GM19043 (cell line): ENCODE measurements at regions not wholly inside any gene's neighbourhood (a gene's known extent, or its start where the extent isn't known, plus 50 kb on each side); places are given as distances from the start of the nearest gene placed in this dataset.

Experiments used
- ATAC-seq: cut with Tn5 transposase; IDR thresholded peaks from one replicate; pipeline ENCODE4 v1.9.1; 2021; ENCODE audit warnings: low read depth; ENCODE audit not compliant: unreplicated experiment

- no peak for ATAC-seq
Measured at GRCh38 chr6:95240514-95240913, 336.8 kb upstream of the MANEA start.

- ATAC-seq, result no peak
Measured at GRCh38 chr6:95242560-95242959, 334.8 kb upstream of the MANEA start.

- ATAC-seq, result no peak
Measured at GRCh38 chr6:95243053-95243452, 334.3 kb upstream of the MANEA start.

GRCh38 chr6:95244751-95245150 is 332.6 kb upstream of the MANEA start:
- ATAC-seq, result no peak

GRCh38 chr6:95248499-95248898 is 328.8 kb upstream of the MANEA start:
- ATAC-seq, result no peak

- no peak for ATAC-seq
Measured at GRCh38 chr6:95249175-95249574, 328.2 kb upstream of the MANEA start.

- ATAC-seq, result no peak
Measured at GRCh38 chr6:95249661-95250060, 327.7 kb upstream of the MANEA start.

GRCh38 chr6:95263840-95264239 is 313.5 kb upstream of the MANEA start:
- ATAC-seq, result no peak

- no peak for ATAC-seq
Measured at GRCh38 chr6:95266537-95267258, 310.6 kb upstream of the MANEA start.

GRCh38 chr6:95274686-95275235 is 302.6 kb upstream of the MANEA start:
- ATAC-seq, result no peak

GRCh38 chr6:95279616-95280015 is 297.7 kb upstream of the MANEA start:
- no peak for ATAC-seq

- ATAC-seq, result no peak
Measured at GRCh38 chr6:95280686-95281273, 296.6 kb upstream of the MANEA start.

- no peak for ATAC-seq
Measured at GRCh38 chr6:95285881-95286280, 291.5 kb upstream of the MANEA start.

- no peak for ATAC-seq
Measured at GRCh38 chr6:95286874-95287273, 290.5 kb upstream of the MANEA start.

- ATAC-seq, result no peak
Measured at GRCh38 chr6:95288251-95288650, 289.1 kb upstream of the MANEA start.

- ATAC-seq, result no peak
Measured at GRCh38 chr6:95292011-95292410, 285.3 kb upstream of the MANEA start.

GRCh38 chr6:95293257-95293656 is 284.1 kb upstream of the MANEA start:
- ATAC-seq, result no peak

GRCh38 chr6:95294043-95294442 is 283.3 kb upstream of the MANEA start:
- no peak for ATAC-seq

- ATAC-seq, result no peak
Measured at GRCh38 chr6:95309545-95309944, 267.8 kb upstream of the MANEA start.

GRCh38 chr6:95318137-95318536 is 259.2 kb upstream of the MANEA start:
- no peak for ATAC-seq

GRCh38 chr6:95321126-95321525 is 256.2 kb upstream of the MANEA start:
- no peak for ATAC-seq

- no peak for ATAC-seq
Measured at GRCh38 chr6:95325916-95326315, 251.4 kb upstream of the MANEA start.
